Ovary (tissue), 3 donors: ENCODE measurements at regions not wholly inside any gene's neighbourhood (a gene's known extent, or its start where the extent isn't known, plus 50 kb on each side); places are given as distances from the start of the nearest gene placed in this dataset.

Source experiments
- EP300 ChIP-seq: sonication (generic); formaldehyde crosslinking; IDR thresholded peaks from one replicate; pipeline ENCODE4 v1.6.1; 2017; ENCODE audit warnings: antibody characterized with exemption
- POLR2A ChIP-seq: fragments of 450-650 bp; IDR thresholded peaks from one replicate; pipeline ENCODE4 v1.6.1; 2017; ENCODE audit warnings: antibody characterized with exemption, mild to moderate bottlenecking, moderate library complexity
- TF ChIP-seq, protein P1 (sequence below), 3 donors: fragments of 450-650 bp in 2 of 3; fragments of 200-600 bp in 1 of 3; IDR thresholded peaks; one replicate each; pipeline versions ENCODE4 v1.5.1 to v1.8.0; 2016 to 2022; ENCODE audit warnings: antibody characterized with exemption in 3 of 3, mild to moderate bottlenecking in 1 of 3
- donor health status: DM: no; HTN: no; CAD: no.

DNA sequence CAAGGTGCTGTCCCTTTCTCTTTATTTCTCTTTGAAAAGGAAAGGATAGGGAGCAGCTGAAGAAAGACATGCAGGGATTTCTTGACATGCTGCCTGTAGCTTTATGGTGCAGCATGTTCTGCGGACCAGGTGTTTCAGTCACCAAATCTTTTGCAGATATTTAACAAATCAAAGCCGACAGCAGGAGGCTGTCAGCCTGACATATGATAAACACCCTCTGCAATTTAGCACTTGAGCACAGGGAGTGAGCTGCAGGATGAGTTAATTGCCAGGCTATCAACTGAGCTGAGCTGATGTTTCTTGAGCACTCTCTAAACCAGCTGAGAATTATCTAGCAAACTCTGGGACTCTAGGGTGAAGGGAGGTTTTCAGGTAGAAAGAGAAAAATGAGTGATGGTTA, 212.8 kb upstream of the ATP10B start:
- TF ChIP-seq, protein P1, sequence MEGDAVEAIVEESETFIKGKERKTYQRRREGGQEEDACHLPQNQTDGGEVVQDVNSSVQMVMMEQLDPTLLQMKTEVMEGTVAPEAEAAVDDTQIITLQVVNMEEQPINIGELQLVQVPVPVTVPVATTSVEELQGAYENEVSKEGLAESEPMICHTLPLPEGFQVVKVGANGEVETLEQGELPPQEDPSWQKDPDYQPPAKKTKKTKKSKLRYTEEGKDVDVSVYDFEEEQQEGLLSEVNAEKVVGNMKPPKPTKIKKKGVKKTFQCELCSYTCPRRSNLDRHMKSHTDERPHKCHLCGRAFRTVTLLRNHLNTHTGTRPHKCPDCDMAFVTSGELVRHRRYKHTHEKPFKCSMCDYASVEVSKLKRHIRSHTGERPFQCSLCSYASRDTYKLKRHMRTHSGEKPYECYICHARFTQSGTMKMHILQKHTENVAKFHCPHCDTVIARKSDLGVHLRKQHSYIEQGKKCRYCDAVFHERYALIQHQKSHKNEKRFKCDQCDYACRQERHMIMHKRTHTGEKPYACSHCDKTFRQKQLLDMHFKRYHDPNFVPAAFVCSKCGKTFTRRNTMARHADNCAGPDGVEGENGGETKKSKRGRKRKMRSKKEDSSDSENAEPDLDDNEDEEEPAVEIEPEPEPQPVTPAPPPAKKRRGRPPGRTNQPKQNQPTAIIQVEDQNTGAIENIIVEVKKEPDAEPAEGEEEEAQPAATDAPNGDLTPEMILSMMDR (IDR thresholded peaks at IDR 0.05) = no peak
- TF ChIP-seq EP300 = no peak
- no peak for TF ChIP-seq POLR2A
